Tibial artery (tissue), 4 donors: ENCODE measurements at regions not wholly inside any gene's neighbourhood (a gene's known extent, or its start where the extent isn't known, plus 50 kb on each side); places are given as distances from the start of the nearest gene placed in this dataset.
A peak's percentile ranks its signal among the peaks of the same experiment; 100 is the strongest.

ENCODE experiments used
- DNase-seq, 2 donors: peaks; one replicate each; pipeline ENCODE4 v3.0.0-alpha.2; 2019
- H3K27ac ChIP-seq, 2 donors: fragments of 200-600 bp; sonication (generic) in 1 of 2; 1 replicate in 1 of 2; 2 replicates in 1 of 2; pipeline ENCODE4 v1.5.1; 2018 to 2019; ENCODE audit warnings: mild to moderate bottlenecking in 1 of 2
- H3K27me3 ChIP-seq, 2 donors: fragments of 200-600 bp; sonication (generic) in 1 of 2; one replicate each; pipeline versions ENCODE4 v1.5.1 to v1.6.0; 2016 to 2019
- H3K36me3 ChIP-seq, 3 donors: fragments of 200-600 bp; sonication (generic) in 2 of 3; one replicate each; pipeline ENCODE4 v1.5.1; 2016 to 2019; ENCODE audit warnings: mild to moderate bottlenecking in 2 of 3
- H3K4me1 ChIP-seq, 4 donors: fragments of 200-600 bp; sonication (generic) in 2 of 4; 1 replicate in 3 of 4; 2 replicates in 1 of 4; pipeline ENCODE4 v1.5.1; 2016 to 2019
- H3K4me3 ChIP-seq, 2 donors: fragments of 200-600 bp; sonication (generic) in 1 of 2; 1 replicate in 1 of 2; 2 replicates in 1 of 2; pipeline ENCODE4 v1.5.1; 2018 to 2019; ENCODE audit warnings: mild to moderate bottlenecking in 2 of 2
- H3K9me3 ChIP-seq, 3 donors: fragments of 200-600 bp; sonication (generic) in 1 of 3; one replicate each; pipeline ENCODE4 v1.5.1; 2016 to 2019
- CTCF ChIP-seq, 2 experiments: fragments of 200-600 bp in 1 of 2; fragments of 450-650 bp in 1 of 2; IDR thresholded peaks; one replicate each; pipeline ENCODE4 v1.5.1; 2017 to 2019; ENCODE audit warnings: antibody characterized with exemption in 2 of 2, mild to moderate bottlenecking in 1 of 2, moderate library complexity in 1 of 2
- intact Hi-C: fragments of 100-400 bp; cut with DNase I; formaldehyde crosslinking; loops from one replicate; pipeline ENCODE4 v1.15.0; 2023; ENCODE audit warnings: low total_unique reads

GRCh38 chr15:91514147-91514546 is 339.4 kb upstream of the SLCO3A1 start:
- intact Hi-C loops, result no loop called here
- no peak for DNase-seq
- H3K4me1 ChIP-seq, result no peaks in the 10 kb centered on the region
- H3K4me3 ChIP-seq, result no peak overlapping the region
- H3K36me3 ChIP-seq, result no peaks in the 10 kb centered on the region
- H3K9me3 ChIP-seq, result no peaks in the 10 kb centered on the region
- no peak for TF ChIP-seq CTCF (IDR thresholded peaks at IDR 0.05)
- H3K27me3 ChIP-seq, result no peaks in the 10 kb centered on the region
- no peak overlapping the region for H3K27ac ChIP-seq

GRCh38 chr15:91515188-91515754 is 338.2 kb upstream of the SLCO3A1 start:
- Histone ChIP-seq H3K27ac (no peak overlapping the region), H3K4me1 (no peaks in the 10 kb centered on the region), H3K27me3 (no peaks in the 10 kb centered on the region), H3K9me3 (no peaks in the 10 kb centered on the region), H3K36me3 (no peaks in the 10 kb centered on the region), H3K4me3 (no peak overlapping the region)
- TF ChIP-seq CTCF (IDR thresholded peaks at IDR 0.05), result no peak
- intact Hi-C loops, result no loop called here
- DNase-seq, result peak in 1 of 2 donors; percentile 67

- Histone ChIP-seq H3K4me1 (no peaks in the 10 kb centered on the region), H3K4me3 (no peak overlapping the region), H3K36me3 (no peaks in the 10 kb centered on the region), H3K9me3 (no peaks in the 10 kb centered on the region), H3K27ac (no peak overlapping the region), H3K27me3 (no peaks in the 10 kb centered on the region)
- no peak for DNase-seq
- intact Hi-C loops, result no loop called here
- TF ChIP-seq CTCF (IDR thresholded peaks at IDR 0.05), result no peak
These were observed 336.6 kb upstream of the SLCO3A1 start for GRCh38 chr15:91516866-91517265.

- DNase-seq, result no peak
- Histone ChIP-seq H3K4me3 (no peak overlapping the region), H3K9me3 (no peaks in the 10 kb centered on the region), H3K27me3 (no peaks in the 10 kb centered on the region), H3K4me1 (no peaks in the 10 kb centered on the region), H3K27ac (no peak overlapping the region), H3K36me3 (no peaks in the 10 kb centered on the region)
- intact Hi-C loops, result no loop called here
- TF ChIP-seq CTCF (IDR thresholded peaks at IDR 0.05), result no peak
These were observed 335.9 kb upstream of the SLCO3A1 start for GRCh38 chr15:91517491-91518200.

- TF ChIP-seq CTCF (IDR thresholded peaks at IDR 0.05), result no peak
- H3K9me3 ChIP-seq, result no peaks in the 10 kb centered on the region
- H3K36me3 ChIP-seq, result no peaks in the 10 kb centered on the region
- intact Hi-C loops, result no loop called here
- H3K4me3 ChIP-seq, result no peak overlapping the region
- H3K27me3 ChIP-seq, result no peaks in the 10 kb centered on the region
- DNase-seq, result no peak
- no peak overlapping the region for H3K27ac ChIP-seq
- no peaks in the 10 kb centered on the region for H3K4me1 ChIP-seq
These were observed 332.7 kb upstream of the SLCO3A1 start for GRCh38 chr15:91520850-91521249.
